Immature natural killer cell (primary cell): ENCODE measurements at regions not wholly inside any gene's neighbourhood (a gene's known extent, or its start where the extent isn't known, plus 50 kb on each side); places are given as distances from the start of the nearest gene placed in this dataset.
"Not testable (repeated sequence)": the region's sequence is repeated elsewhere in the genome, so short reads cannot be mapped to it uniquely, and the experiment has no call there.

Source experiments
- DNase-seq, 3 donors: peaks; one replicate each; pipeline ENCODE4 v3.0.0; 2022; ENCODE audit warnings: mixed read lengths in 1 of 3
- H3K27ac Mint-ChIP-seq, 6 donors: one replicate each; pipeline ENCODE4 v1.8.0; 2020; ENCODE audit warnings: mixed read lengths in 6 of 6, mild to moderate bottlenecking in 5 of 6, inconsistent platforms in 4 of 6, moderate library complexity in 3 of 6
- H3K27me3 Mint-ChIP-seq, 3 donors: one replicate each; pipeline ENCODE4 v1.8.0; 2020 to 2021; ENCODE audit warnings: low read depth in 3 of 3, mild to moderate bottlenecking in 3 of 3, mixed read lengths in 3 of 3, moderate library complexity in 3 of 3, inconsistent platforms in 1 of 3
- H3K36me3 Mint-ChIP-seq, 3 donors: one replicate each; pipeline ENCODE4 v1.8.0; 2020; ENCODE audit warnings: mixed read lengths in 3 of 3, inconsistent platforms in 2 of 3, mild to moderate bottlenecking in 2 of 3
- H3K4me1 Mint-ChIP-seq, 2 donors: one replicate each; pipeline ENCODE4 v1.8.0; 2020; ENCODE audit warnings: inconsistent platforms in 2 of 2, mild to moderate bottlenecking in 2 of 2, mixed read lengths in 2 of 2, moderate library complexity in 1 of 2
- H3K4me3 Mint-ChIP-seq, 5 donors: one replicate each; pipeline ENCODE4 v1.8.0; 2020; ENCODE audit warnings: mild to moderate bottlenecking in 5 of 5, mixed read lengths in 5 of 5, inconsistent platforms in 3 of 5, moderate library complexity in 3 of 5
- H3K9me3 Mint-ChIP-seq, 6 donors: one replicate each; pipeline ENCODE4 v1.8.0; 2020; ENCODE audit warnings: mild to moderate bottlenecking in 6 of 6, mixed read lengths in 6 of 6, inconsistent platforms in 4 of 6, moderate library complexity in 3 of 6

DNA sequence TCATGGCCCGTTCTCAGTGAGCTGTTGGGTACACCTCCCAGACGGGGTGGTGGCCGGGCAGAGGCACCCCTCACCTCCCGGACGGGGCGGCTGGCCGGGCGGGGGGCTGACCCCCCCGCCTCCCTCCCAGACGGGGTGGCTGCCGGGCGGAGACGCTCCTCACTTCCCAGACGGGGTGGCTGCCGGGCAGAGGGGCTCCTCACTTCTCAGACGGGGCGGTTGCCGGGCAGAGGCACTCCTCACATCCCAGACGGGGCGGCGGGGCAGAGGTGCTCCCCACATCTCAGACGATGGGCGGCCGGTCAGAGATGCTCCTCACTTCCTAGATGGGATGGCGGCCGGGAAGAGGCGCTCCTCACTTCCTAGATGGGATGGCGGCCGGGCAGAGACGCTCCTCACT, 129.7 kb upstream of the DAAM1 start:
- H3K27me3 Mint-ChIP-seq, H3K4me1 Mint-ChIP-seq, H3K9me3 Mint-ChIP-seq, DNase-seq, H3K4me3 Mint-ChIP-seq, H3K27ac Mint-ChIP-seq, H3K36me3 Mint-ChIP-seq: not testable (repeated sequence)

- Mint-ChIP-seq H3K36me3 (no peaks in the 10 kb centered on the region), H3K27me3 (peaks cover 0 to 4% (median 0%) of the 10 kb centered on the region in 3 donors), H3K4me1 (no peaks in the 10 kb centered on the region), H3K4me3 (no peak overlapping the region), H3K9me3 (peaks cover 0 to 8% (median 0%) of the 10 kb centered on the region in 6 donors), H3K27ac (no peak overlapping the region)
- no peak for DNase-seq
Observed at GRCh38 chr14:59060841-59061240, 127.6 kb upstream of the DAAM1 start.

DNA sequence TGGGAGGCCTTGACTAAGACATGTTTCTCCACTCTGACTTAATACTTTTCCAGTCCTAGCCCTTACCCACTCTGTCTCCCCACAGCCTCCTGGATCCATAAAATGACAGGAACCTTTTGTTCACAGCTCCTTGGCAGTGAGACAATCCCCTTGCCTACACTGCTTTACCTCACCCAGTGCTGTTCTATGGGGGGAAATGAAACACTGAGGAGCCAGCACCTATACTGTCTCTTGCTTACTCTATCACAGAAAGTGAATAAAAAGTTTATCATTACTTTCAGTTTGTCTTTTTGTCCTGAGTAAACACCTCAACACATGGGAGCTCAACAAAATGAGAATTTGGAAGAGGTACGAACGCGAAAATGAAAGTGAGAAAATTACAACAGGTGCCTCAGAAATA, 127.2 kb upstream of the DAAM1 start:
- no peak overlapping the region for H3K4me3 Mint-ChIP-seq
- H3K36me3 Mint-ChIP-seq, result no peaks in the 10 kb centered on the region
- no peaks in the 10 kb centered on the region for H3K4me1 Mint-ChIP-seq
- H3K9me3 Mint-ChIP-seq, result peaks cover 0 to 8% (median 0%) of the 10 kb centered on the region in 6 donors
- H3K27me3 Mint-ChIP-seq, result peaks cover 0 to 4% (median 2%) of the 10 kb centered on the region in 3 donors
- H3K27ac Mint-ChIP-seq, result no peak overlapping the region
- no peak for DNase-seq

GRCh38 chr14:59063259-59063658, 125.2 kb upstream of the DAAM1 start:
- peaks cover 0 to 8% (median 0%) of the 10 kb centered on the region in 6 donors for H3K9me3 Mint-ChIP-seq
- no peak overlapping the region for H3K27ac Mint-ChIP-seq
- peaks cover 0 to 4% (median 2%) of the 10 kb centered on the region in 3 donors for H3K27me3 Mint-ChIP-seq
- DNase-seq, result no peak
- H3K4me3 Mint-ChIP-seq, result no peak overlapping the region
- H3K4me1 Mint-ChIP-seq, result no peaks in the 10 kb centered on the region
- no peaks in the 10 kb centered on the region for H3K36me3 Mint-ChIP-seq

DNA sequence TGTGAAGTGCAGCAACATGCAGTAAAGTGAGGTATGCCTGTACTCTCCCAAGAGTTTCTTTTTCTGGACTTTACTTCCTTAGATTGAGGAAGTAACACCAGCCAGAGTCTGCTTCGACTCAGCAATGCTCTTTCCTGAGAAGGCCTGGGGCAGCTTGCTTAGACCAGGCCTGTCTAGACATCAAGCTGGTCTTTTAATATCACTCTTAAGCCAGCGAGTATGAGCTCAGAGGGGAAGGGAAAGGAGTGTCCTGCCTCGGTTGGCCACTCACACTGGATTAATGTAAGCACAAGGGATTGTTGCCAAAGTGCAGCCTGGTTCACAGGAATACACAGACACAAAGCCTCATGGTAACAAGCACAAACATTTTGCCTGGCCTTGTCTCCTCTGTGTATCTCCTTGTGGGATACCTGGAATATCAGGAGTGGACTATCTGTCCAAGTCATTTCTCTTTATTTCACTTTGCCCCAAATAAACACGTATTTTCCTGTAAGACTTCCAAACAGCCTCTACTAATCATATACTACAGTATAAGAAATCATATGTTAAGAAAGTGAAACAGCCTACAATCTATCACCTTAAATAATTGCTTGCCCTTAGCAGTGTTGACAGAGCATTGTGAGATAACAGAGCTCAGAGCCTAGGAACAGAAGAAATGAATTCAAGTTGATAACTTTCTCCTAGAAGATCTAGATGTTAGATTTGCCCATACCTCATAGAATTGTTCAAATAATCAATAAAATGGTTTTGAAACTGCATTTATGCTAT, 121.2 kb upstream of the DAAM1 start:
- Mint-ChIP-seq H3K9me3 (peaks cover 0 to 7% (median 0%) of the 10 kb centered on the region in 6 donors), H3K4me3 (no peak overlapping the region), H3K4me1 (no peaks in the 10 kb centered on the region), H3K27me3 (peaks cover 2 to 6% (median 4%) of the 10 kb centered on the region in 3 donors), H3K27ac (no peak overlapping the region), H3K36me3 (no peaks in the 10 kb centered on the region)
- DNase-seq, result no peak

DNA sequence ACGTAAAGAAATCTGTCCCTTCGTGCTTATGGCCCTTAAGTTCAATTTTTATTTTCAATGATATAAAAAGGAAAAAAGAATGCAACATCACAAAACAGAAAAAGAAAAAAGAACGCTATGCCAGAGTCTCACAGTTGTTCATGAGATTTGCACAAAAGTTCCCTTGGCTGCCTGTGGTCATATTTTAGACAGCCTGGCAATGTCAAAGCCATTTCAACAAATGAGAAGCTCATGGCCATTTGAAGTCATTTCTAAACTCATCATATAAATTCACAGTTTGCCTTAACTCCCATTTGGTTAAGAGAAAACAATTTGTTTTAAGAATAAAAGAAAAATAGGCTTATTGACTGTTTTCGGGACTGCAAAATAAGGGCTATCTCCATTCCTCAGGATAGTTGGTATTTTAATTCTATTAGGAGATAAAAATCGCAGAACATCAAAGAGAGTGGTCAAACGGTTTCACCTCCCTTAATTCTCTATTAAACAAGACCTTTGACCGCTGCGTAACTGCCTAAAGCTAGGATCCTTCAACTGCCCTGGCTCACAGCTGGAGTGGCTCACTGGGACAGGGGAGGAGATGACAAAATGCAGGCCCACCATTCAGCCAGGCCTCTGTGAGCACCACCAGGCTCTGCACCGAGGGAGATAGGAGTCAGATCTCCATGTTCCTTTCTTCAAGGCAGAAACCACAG, 119.2 kb upstream of the DAAM1 start:
- Mint-ChIP-seq H3K4me3 (no peak overlapping the region), H3K27me3 (peaks cover 2 to 10% (median 4%) of the 10 kb centered on the region in 3 donors), H3K36me3 (no peaks in the 10 kb centered on the region), H3K27ac (no peak overlapping the region), H3K4me1 (no peaks in the 10 kb centered on the region), H3K9me3 (peaks cover 0 to 2% (median 0%) of the 10 kb centered on the region in 6 donors)
- no peak for DNase-seq

GRCh38 chr14:59075506-59075905, 113.0 kb upstream of the DAAM1 start:
- peaks cover 0 to 1% (median 0%) of the 10 kb centered on the region in 6 donors for H3K9me3 Mint-ChIP-seq
- DNase-seq, result no peak
- no peak overlapping the region for H3K4me3 Mint-ChIP-seq
- no peaks in the 10 kb centered on the region for H3K4me1 Mint-ChIP-seq
- peaks cover 2 to 6% (median 2%) of the 10 kb centered on the region in 3 donors for H3K27me3 Mint-ChIP-seq
- H3K27ac Mint-ChIP-seq, result no peak overlapping the region
- no peaks in the 10 kb centered on the region for H3K36me3 Mint-ChIP-seq

GRCh38 chr14:59081720-59082119, 106.7 kb upstream of the DAAM1 start:
- no peak for DNase-seq
- Mint-ChIP-seq H3K36me3 (no peaks in the 10 kb centered on the region), H3K27me3 (peaks cover 0 to 3% (median 0%) of the 10 kb centered on the region in 3 donors), H3K9me3 (no peaks in the 10 kb centered on the region), H3K27ac (no peak overlapping the region), H3K4me3 (no peak overlapping the region), H3K4me1 (no peaks in the 10 kb centered on the region)

DNA sequence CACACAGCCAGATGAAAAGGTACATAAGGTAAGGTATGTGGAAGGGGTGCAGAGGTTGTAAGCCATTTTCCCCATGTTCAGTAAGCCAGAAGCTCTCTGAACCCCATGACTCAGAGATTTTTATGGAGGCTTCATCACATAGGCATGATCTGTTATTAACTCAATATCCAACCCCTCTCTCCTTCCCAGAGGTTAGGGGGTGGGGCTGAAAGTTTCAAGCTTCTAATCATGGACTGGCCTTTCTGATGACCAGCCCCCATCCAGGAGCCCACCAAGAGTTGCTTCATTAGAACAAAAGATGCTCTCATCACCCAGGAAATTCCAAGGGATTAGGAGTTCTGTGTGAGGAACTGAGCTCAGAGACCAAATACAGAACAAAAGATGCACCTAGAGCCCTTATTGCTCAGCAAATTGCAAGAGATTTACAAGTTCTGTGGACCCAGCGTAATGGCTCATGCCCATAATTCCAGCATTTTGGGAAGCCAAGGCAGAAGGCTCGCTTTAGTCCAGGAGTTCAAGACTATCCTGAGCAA, 103.2 kb upstream of the DAAM1 start:
- no peaks in the 10 kb centered on the region for H3K36me3 Mint-ChIP-seq
- H3K4me3 Mint-ChIP-seq, result no peak overlapping the region
- no peaks in the 10 kb centered on the region for H3K9me3 Mint-ChIP-seq
- no peak overlapping the region for H3K27ac Mint-ChIP-seq
- no peaks in the 10 kb centered on the region for H3K4me1 Mint-ChIP-seq
- no peak for DNase-seq
- H3K27me3 Mint-ChIP-seq, result peaks cover 0 to 3% (median 0%) of the 10 kb centered on the region in 3 donors

- Mint-ChIP-seq H3K9me3 (no peaks in the 10 kb centered on the region), H3K36me3 (no peaks in the 10 kb centered on the region), H3K27ac (no peak overlapping the region), H3K27me3 (peaks cover 0 to 3% (median 0%) of the 10 kb centered on the region in 3 donors), H3K4me3 (no peak overlapping the region), H3K4me1 (no peaks in the 10 kb centered on the region)
- no peak for DNase-seq
Observed at GRCh38 chr14:59086241-59086882, 102.1 kb upstream of the DAAM1 start.

DNA sequence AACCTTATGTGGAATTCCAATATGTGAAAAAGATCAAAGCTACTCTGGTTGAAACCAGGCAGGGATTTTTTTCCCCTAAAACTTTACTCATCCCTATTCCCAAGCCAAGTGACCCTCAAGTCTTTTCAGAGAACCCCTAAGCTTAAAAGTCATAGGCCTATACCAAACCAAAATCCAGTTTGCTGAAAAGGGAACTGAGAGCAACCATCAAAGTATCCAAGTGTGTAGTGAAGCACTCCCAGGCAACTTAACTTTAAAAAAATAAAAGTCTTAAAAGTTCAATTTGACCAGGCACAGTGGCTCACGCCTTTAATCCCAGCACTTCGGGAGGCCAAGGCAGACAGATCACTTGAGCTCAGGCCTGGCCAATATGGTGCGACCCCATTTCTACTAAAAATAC, 101.2 kb upstream of the DAAM1 start:
- no peaks in the 10 kb centered on the region for H3K4me1 Mint-ChIP-seq
- DNase-seq, result no peak
- H3K36me3 Mint-ChIP-seq, result no peaks in the 10 kb centered on the region
- H3K4me3 Mint-ChIP-seq, result no peak overlapping the region
- peaks cover 0 to 2% (median 0%) of the 10 kb centered on the region in 6 donors for H3K9me3 Mint-ChIP-seq
- peaks cover 0 to 3% (median 0%) of the 10 kb centered on the region in 3 donors for H3K27me3 Mint-ChIP-seq
- no peak overlapping the region for H3K27ac Mint-ChIP-seq

GRCh38 chr14:59087711-59088110, 100.8 kb upstream of the DAAM1 start:
- peaks cover 0 to 2% (median 0%) of the 10 kb centered on the region in 6 donors for H3K9me3 Mint-ChIP-seq

GRCh38 chr14:59090572-59090971, 97.9 kb upstream of the DAAM1 start:
- Mint-ChIP-seq H3K36me3 (no peaks in the 10 kb centered on the region), H3K4me1 (no peaks in the 10 kb centered on the region), H3K27ac (no peak overlapping the region), H3K4me3 (no peak overlapping the region), H3K27me3 (peaks cover 0 to 7% (median 0%) of the 10 kb centered on the region in 3 donors), H3K9me3 (peaks cover 0 to 2% (median 0%) of the 10 kb centered on the region in 6 donors)
- DNase-seq, result no peak

More at GRCh38 chr14:59087711-59088110, 100.8 kb upstream of the DAAM1 start:
- H3K4me3 Mint-ChIP-seq, result no peak overlapping the region
- H3K36me3 Mint-ChIP-seq, result no peaks in the 10 kb centered on the region
- no peak for DNase-seq
- H3K27ac Mint-ChIP-seq, result no peak overlapping the region
- no peaks in the 10 kb centered on the region for H3K4me1 Mint-ChIP-seq
- H3K27me3 Mint-ChIP-seq, result peaks cover 0 to 3% (median 0%) of the 10 kb centered on the region in 3 donors

DNA sequence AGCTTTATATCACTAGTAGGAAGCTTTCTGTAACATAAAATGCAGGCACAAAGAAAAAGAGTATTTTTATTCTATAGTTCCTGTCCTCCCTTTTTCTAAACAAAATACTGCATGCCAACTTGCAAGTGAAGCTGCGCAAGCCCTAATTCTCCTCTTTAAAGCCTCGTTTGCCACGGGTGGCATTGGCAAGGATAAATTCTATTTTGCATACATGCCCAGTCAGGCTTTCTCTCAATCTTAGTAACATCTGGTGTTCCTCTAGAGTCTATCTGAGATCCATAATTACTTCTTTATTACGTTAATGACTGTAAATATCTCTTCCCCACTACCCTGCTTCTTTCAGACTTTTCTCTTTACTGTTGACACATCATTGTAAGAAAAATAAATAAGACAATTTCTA, 97.1 kb upstream of the DAAM1 start:
- DNase-seq, result no peak
- H3K9me3 Mint-ChIP-seq, result peaks cover 0 to 2% (median 0%) of the 10 kb centered on the region in 6 donors
- H3K27ac Mint-ChIP-seq, result no peak overlapping the region
- no peak overlapping the region for H3K4me3 Mint-ChIP-seq
- no peaks in the 10 kb centered on the region for H3K36me3 Mint-ChIP-seq
- no peaks in the 10 kb centered on the region for H3K4me1 Mint-ChIP-seq
- H3K27me3 Mint-ChIP-seq, result peaks cover 0 to 4% (median 0%) of the 10 kb centered on the region in 3 donors
